GM19023 (cell line): ENCODE measurements at regions not wholly inside any gene's neighbourhood (a gene's known extent, or its start where the extent isn't known, plus 50 kb on each side); places are given as distances from the start of the nearest gene placed in this dataset.
"Not testable (repeated sequence)": the region's sequence is repeated elsewhere in the genome, so short reads cannot be mapped to it uniquely, and the experiment has no call there.

Source experiments
- ATAC-seq: cut with Tn5 transposase; IDR thresholded peaks from one replicate; pipeline ENCODE4 v1.9.1; 2021; ENCODE audit warnings: mild to moderate bottlenecking, moderate library complexity; ENCODE audit not compliant: unreplicated experiment

GRCh38 chr3:191641789-191642188 lies 180.8 kb downstream of the PYDC2 start:
- no peak for ATAC-seq

DNA sequence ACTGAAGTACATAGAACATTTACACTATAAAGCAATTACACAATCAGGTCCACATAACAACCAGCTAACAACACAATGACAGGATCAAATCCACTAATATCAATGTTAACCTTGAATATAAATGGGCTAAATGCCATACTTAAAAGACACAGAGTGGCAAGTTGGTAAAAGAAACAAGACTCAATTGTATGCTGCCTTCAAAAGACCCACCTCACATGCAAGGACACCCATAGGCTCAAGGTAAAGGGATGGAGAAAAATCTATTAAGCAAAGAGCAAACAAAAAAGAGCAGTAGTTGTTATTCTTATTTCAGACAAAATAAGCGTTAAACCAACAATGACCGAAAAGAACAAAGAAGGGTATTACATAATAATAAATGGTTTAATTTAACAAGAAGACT lies 183.3 kb downstream of the PYDC2 start:
- no peak for ATAC-seq

DNA sequence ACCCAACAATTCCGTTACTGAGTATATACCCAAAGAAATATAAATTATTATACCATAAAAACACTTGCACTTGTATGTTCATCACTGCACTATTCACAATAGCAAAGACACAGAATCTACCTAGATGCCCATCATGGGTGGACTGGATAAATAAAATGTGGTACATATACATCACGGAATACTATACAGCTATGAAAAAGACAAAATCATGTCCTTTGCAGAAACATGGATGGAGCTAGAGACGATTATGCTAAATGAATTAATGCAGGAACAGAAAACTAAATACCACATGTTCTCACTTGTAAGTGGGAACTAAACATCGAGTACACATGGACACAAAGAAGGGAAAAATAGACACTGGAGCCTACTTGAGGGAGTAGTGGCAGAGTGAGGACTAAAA lies 185.3 kb downstream of the PYDC2 start:
- ATAC-seq: no peak

DNA sequence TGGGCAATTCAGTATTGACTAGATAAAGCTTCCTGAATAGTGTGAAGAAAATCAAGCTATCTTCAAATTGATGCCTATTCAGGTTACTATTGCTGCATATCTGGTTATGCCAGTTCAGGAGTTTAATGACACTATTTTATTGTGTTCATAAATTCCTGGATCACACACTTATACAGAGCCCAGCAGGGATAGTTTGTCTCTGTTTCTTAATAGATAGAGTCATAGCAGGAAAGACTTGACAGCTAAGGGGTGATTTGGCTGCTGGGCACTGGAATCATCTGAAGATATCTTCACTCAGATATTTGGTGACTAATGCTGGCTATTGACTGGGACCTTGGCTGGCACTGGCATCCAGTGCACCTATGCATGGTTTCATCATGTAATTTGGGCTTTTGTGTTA lies 187.8 kb downstream of the PYDC2 start:
- ATAC-seq: no peak

GRCh38 chr3:191649626-191650025 lies 188.7 kb downstream of the PYDC2 start:
- no peak for ATAC-seq

DNA sequence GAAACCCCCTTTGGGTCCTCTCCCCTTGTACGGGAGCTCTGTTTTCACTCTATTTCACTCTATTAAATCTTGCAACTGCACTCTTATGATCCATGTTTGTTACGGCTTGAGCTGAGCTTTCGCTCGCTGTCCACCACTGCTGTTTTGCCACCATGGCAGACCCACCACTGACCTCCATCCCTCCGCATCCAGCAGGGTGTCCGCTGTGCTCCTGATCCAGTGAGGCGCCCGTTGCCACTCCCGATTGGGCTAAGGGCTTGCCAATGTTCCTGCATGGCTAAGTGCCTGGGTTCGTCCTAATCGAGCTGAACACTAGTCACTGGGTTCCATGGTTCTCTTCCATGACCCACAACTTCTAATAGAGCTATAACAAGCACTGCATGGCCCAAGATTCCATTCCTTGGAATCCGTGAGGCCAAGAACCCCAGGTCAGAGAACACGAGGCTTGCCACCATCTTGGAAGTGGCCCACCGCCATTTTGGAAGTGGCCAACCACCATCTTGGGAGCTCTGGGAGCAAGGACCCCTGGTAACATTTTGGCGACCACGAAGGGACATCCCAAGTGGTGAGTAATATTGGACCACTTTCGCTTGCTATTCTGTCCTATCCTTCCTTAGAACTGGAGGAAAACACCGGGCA lies 197.9 kb downstream of the PYDC2 start:
- ATAC-seq: not testable (repeated sequence)

- ATAC-seq: not testable (repeated sequence)
Observed at GRCh38 chr3:191662150-191662549, 201.2 kb downstream of the PYDC2 start.

GRCh38 chr3:191680989-191681597 lies 220.1 kb downstream of the PYDC2 start:
- ATAC-seq: no peak

GRCh38 chr3:191682961-191683360 lies 222.0 kb downstream of the PYDC2 start:
- no peak for ATAC-seq

DNA sequence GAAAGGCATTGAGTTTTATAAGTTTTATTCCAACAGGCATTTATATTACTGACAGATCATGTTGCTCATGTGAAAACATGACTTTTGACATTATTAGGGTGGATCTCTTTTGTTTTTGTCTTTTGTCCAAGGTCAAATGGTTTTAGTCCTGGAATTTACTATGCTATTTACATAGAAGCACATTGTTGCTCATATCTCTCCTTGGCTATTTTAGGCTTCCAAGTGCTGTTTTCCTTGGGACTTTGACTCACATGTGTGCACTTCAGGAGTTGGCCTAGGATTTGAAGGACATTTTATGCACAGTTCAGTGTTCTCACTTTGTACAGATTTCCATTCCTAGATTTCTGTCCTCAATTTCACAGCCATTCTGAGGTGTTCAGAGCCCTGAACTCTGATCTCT lies 225.7 kb downstream of the PYDC2 start:
- ATAC-seq: no peak

- no peak for ATAC-seq
Observed at GRCh38 chr3:191688756-191689433, 227.9 kb downstream of the PYDC2 start.

- not testable (repeated sequence) for ATAC-seq
Observed at GRCh38 chr3:191691184-191691583, 230.2 kb downstream of the PYDC2 start.

DNA sequence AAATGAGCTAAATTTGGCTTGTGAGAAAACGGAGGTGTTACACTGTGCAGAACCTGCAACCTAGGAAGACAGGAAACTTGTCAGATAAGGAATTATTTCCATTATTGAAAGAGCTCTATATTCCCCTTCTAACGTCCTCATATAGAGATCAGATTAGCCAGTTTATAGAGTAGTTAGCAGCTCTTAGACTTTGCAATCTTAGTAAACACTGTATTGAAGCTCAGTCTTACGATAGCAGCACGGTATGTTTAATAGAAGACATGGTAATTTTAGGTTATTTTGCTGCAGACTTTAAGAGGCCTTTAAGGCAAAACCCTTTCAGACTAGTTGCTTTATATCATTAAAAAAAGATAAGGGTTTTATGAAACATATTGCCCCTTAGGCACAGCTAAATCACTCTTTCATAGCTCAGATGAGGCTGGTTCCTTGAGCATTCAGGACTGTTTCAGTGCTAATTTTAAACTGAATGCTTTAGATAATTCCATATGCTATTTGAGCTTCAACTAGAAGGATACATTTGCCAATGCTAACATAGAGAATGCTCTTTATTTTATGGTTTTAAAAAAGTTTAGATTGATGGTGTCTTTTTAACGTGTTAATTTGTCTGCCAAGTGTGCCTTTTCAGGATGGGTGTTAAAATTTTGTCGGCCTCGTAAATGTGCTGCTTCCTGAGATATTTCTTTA lies 234.3 kb downstream of the PYDC2 start:
- no peak for ATAC-seq

DNA sequence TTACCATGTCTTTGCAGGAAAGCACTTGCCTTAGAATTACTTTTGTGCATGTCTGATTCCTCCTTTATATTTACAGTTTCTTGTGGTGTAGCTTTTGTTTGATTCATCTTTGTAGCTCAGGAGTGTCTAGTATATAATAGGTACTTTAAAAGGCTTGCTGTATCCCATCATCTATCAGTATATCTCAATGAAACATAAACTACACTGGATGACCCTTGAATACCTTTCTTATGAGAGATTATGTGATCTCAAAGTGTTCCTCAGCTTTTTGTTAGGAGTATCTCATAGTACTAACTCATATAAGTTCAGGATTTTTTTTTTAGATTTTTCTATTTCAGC lies 234.8 kb downstream of the PYDC2 start:
- no peak for ATAC-seq

GRCh38 chr3:191696348-191696747 lies 235.4 kb downstream of the PYDC2 start:
- ATAC-seq: no peak

DNA sequence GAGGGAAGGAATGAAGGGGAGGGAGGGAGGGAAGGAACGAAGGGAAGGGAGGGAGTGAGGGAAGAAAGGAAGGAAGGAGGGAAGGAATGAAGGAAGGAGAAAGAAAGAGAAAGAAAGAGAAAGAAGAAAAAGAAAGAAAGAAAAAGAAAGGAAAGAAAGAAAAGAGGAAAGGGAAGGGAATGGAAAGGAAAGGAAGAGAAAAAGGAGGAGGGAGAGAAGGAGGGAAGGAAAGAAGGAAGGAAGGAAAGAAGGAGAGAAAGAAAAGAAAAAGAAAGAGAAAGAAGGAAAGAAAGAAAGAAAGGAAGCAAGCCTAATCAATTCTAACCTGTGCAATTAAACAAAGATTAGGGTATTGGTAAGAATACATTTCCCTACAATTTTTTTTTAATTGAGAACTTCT lies 238.6 kb downstream of the PYDC2 start:
- no peak for ATAC-seq

DNA sequence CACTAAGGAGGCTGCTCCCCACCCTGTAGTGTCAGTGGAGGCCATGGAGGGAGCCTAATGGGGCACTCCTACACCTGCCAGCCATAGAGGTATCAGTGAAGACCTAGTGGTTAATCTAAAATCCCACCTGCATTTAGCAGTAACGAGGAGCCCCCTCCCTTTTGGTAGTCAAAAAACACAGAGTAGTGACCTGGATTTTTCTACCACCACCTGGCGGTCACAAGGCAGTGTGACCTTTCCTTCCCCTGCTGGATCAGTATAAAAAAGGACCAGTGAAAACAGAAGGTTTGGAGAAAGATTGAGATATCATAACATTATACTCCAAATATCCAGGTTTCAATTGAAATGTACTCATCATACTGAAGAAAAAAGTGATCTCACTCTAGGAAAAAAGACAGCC lies 241.2 kb downstream of the PYDC2 start:
- no peak for ATAC-seq

DNA sequence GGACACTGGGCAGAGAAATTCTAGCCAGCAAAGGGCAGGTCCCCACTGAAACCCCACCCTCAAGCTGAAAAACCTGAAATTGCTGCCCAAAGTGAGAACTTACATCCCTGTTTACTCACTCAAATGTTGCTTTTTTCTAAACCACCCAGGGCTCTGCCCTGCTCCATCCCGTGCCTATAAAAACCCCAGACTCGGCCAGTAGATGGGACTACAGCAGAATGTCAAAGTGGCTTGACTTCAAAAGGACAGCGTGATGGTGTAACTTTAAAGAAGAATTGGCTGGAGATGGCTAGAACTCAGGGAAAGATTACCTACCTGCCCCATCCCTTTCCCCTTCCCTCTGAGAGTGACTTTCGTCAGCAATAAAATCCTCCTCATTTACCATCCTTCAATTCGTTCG lies 246.9 kb downstream of the PYDC2 start:
- no peak for ATAC-seq

DNA sequence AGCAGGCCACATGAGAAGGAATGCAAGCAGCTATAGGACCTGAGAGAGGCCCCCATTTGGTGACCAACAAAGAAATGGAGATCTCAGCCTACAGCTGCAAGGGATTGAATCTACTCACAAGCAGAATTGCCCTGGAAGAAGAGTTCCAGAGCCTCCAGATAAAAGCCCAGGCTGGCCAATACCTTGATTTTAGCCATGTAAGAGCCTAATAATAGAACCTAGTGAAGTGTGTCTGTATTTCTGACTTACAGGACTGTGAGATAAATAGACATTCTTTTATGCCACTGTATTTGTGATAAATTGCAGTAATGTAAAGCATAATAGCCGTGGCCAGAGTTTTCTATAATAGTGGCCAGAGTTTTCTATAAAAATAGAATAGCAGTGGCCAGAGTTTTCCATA lies 254.6 kb downstream of the PYDC2 start:
- ATAC-seq: no peak

DNA sequence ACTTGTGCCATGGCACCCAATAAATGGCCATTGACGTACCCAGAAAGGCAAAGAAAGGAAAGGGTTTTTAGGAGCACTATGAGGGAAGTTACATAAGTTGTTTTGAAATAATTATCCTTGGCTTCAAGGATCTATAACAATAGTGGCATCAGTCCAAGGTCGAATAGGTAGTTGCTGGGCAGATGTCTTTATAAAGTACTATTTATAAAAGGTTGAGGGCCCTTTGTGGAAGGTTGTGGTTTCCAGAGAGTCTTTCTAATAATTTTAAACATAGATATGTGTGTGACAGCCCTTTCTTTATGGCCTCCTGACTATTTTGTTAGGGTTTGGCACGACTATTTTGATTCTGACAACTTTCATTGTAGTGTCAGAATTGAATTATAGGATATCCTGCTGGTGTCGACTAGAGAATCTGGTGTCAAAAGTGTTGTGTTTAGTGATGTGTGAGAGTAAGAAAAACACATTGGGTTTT lies 260.5 kb downstream of the PYDC2 start:
- no peak for ATAC-seq

DNA sequence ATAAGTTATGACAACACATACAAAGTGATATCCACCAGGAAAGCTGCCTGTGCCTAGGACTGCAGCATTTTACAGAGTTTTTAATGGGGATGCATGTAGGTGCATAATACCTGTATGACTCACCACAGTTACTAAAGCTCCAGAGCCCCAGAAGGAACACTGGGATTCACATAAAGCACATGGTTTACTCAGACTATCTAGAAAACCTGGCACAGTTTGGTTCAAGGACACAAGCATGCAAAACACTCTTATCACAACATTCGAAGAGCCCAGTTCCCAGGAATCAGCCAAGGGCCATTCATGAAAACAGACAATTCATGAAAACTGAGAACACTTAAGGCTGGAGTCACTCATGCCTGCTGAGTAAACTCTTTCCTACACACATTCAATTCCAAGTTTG lies 261.0 kb downstream of the PYDC2 start:
- ATAC-seq: no peak

- ATAC-seq: no peak
Observed at GRCh38 chr3:191727338-191727737, 266.4 kb downstream of the PYDC2 start.
